ENCODE measurements at regions not wholly inside any gene's neighbourhood (a gene's known extent, or its start where the extent isn't known, plus 50 kb on each side); places are given as distances from the start of the nearest gene placed in this dataset.

- DNase-seq (ENCODE audit: low read depth): no peak
Observed at GRCh38 chr6:4560221-4561077, 215.8 kb upstream of the CDYL start.

GRCh38 chr6:4559281-4559875 lies 216.8 kb upstream of the CDYL start:
- DNase-seq (ENCODE audit: low read depth): no peak

- no peak for DNase-seq (ENCODE audit: low read depth)
Observed at GRCh38 chr6:4554645-4555044, 221.6 kb upstream of the CDYL start.

- no peak for DNase-seq (ENCODE audit: low read depth)
Observed at GRCh38 chr6:4553387-4553786, 222.8 kb upstream of the CDYL start.

GRCh38 chr6:4550227-4550597 lies 226.0 kb upstream of the CDYL start:
- no peak for DNase-seq (ENCODE audit: low read depth)

GRCh38 chr6:4549556-4550226 lies 226.5 kb upstream of the CDYL start:
- no peak for DNase-seq (ENCODE audit: low read depth)

- DNase-seq (ENCODE audit: low read depth): no peak
Observed at GRCh38 chr6:4545893-4546292, 230.3 kb upstream of the CDYL start.

- no peak for DNase-seq (ENCODE audit: low read depth)
Observed at GRCh38 chr6:4543596-4543995, 232.6 kb upstream of the CDYL start.

- no peak for DNase-seq (ENCODE audit: low read depth)
Observed at GRCh38 chr6:4533576-4533975, 242.6 kb upstream of the CDYL start.

GRCh38 chr6:4531406-4531805 lies 244.8 kb upstream of the CDYL start:
- DNase-seq (ENCODE audit: low read depth): no peak

GRCh38 chr6:4522453-4522852 lies 253.8 kb upstream of the CDYL start:
- no peak for DNase-seq (ENCODE audit: low read depth)

- DNase-seq (ENCODE audit: low read depth): no peak
Observed at GRCh38 chr6:4521070-4521469, 255.1 kb upstream of the CDYL start.

GRCh38 chr6:4518506-4518905 lies 257.7 kb upstream of the CDYL start:
- no peak for DNase-seq (ENCODE audit: low read depth)

- no peak for DNase-seq (ENCODE audit: low read depth)
Observed at GRCh38 chr6:4516206-4516605, 260.0 kb upstream of the CDYL start.

- DNase-seq (ENCODE audit: low read depth): no peak
Observed at GRCh38 chr6:4513561-4513960, 262.6 kb upstream of the CDYL start.

GRCh38 chr6:4512051-4512471 lies 264.1 kb upstream of the CDYL start:
- no peak for DNase-seq (ENCODE audit: low read depth)

GRCh38 chr6:4511641-4512020 lies 264.6 kb upstream of the CDYL start:
- DNase-seq (ENCODE audit: low read depth): no peak

- no peak for DNase-seq (ENCODE audit: low read depth)
Observed at GRCh38 chr6:4510906-4511640, 265.1 kb upstream of the CDYL start.

GRCh38 chr6:4510317-4510716 lies 265.9 kb upstream of the CDYL start:
- no peak for DNase-seq (ENCODE audit: low read depth)

GRCh38 chr6:4509506-4509905 lies 266.7 kb upstream of the CDYL start:
- no peak for DNase-seq (ENCODE audit: low read depth)

GRCh38 chr6:4506792-4507191 lies 269.4 kb upstream of the CDYL start:
- no peak for DNase-seq (ENCODE audit: low read depth)

GRCh38 chr6:4506223-4506622 lies 270.0 kb upstream of the CDYL start:
- DNase-seq (ENCODE audit: low read depth): no peak

- DNase-seq (ENCODE audit: low read depth): no peak
Observed at GRCh38 chr6:4504700-4505099, 271.5 kb upstream of the CDYL start.

Data from stimulated activated CD4-positive, alpha-beta T cell treated with anti-CD3 and anti-CD28 coated beads, Interleukin-2, amount 100 ng/mL, for 4 hours (primary cell).